Transverse colon (tissue), 4 donors: ENCODE measurements at regions not wholly inside any gene's neighbourhood (a gene's known extent, or its start where the extent isn't known, plus 50 kb on each side); places are given as distances from the start of the nearest gene placed in this dataset.

Experiments used
- EP300 ChIP-seq: sonication (generic); formaldehyde crosslinking; IDR thresholded peaks from one replicate; pipeline ENCODE4 v1.6.1; 2017; ENCODE audit warnings: antibody characterized with exemption, low read depth
- POLR2A ChIP-seq: fragments of 450-650 bp; IDR thresholded peaks from one replicate; pipeline ENCODE4 v1.6.1; 2016; ENCODE audit warnings: antibody characterized with exemption, mild to moderate bottlenecking, moderate library complexity
- POLR2AphosphoS5 ChIP-seq, 3 donors: sonication (generic); formaldehyde crosslinking; IDR thresholded peaks; one replicate each; pipeline ENCODE4 v1.6.1; 2016; ENCODE audit warnings: antibody characterized with exemption in 3 of 3
- TF ChIP-seq, protein P1 (sequence below), 5 experiments: fragments of 200-600 bp in 3 of 5; fragments of 450-650 bp in 2 of 5; sonication (generic) in 3 of 5; IDR thresholded peaks; 1 replicate in 2 of 5; 2 replicates in 3 of 5; pipeline ENCODE4 v1.5.1; 2016 to 2017; ENCODE audit warnings: antibody characterized with exemption in 5 of 5, inconsistent platforms in 3 of 5, mild to moderate bottlenecking in 2 of 5, moderate library complexity in 1 of 5

DNA sequence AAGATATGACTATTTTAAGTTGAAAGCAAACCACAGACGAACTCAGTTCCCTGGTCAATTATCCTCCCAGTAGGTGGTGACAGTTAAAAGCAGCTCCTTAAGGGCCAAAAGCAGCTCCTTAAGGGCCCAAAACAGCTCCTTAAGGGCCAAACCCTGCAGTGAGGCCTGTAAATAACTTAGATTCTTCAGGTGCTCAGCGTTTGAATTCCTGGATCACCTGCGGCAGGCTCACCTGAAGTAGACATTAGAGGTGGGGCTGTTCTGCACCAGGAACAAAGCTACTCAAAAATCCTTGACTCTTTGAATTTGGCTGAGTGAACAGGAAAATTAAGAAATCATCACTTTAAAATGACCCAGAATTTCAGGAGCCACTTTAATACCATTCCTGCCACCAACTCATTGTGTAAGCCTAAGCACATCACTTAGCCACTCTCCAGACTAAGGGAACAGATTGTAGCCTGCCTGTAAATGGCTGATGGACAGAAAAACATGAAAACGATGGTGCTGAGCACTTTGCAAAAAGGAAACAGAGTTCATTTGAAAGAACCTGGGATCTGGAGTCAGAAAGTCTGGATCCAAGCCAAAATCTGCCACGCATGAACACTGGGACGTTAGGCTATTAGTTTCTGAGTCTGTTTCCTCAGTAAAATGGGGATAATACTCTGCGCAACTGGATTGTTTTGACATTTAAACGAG, 126.9 kb downstream of the LRIG2 start:
- TF ChIP-seq EP300 = no peak
- TF ChIP-seq, protein P1, sequence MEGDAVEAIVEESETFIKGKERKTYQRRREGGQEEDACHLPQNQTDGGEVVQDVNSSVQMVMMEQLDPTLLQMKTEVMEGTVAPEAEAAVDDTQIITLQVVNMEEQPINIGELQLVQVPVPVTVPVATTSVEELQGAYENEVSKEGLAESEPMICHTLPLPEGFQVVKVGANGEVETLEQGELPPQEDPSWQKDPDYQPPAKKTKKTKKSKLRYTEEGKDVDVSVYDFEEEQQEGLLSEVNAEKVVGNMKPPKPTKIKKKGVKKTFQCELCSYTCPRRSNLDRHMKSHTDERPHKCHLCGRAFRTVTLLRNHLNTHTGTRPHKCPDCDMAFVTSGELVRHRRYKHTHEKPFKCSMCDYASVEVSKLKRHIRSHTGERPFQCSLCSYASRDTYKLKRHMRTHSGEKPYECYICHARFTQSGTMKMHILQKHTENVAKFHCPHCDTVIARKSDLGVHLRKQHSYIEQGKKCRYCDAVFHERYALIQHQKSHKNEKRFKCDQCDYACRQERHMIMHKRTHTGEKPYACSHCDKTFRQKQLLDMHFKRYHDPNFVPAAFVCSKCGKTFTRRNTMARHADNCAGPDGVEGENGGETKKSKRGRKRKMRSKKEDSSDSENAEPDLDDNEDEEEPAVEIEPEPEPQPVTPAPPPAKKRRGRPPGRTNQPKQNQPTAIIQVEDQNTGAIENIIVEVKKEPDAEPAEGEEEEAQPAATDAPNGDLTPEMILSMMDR (IDR thresholded peaks at IDR 0.05) = no peak
- TF ChIP-seq POLR2AphosphoS5 (IDR thresholded peaks at IDR 0.05) = no peak
- no peak for TF ChIP-seq POLR2A
